Inferior parietal cortex (tissue), 1 donor: ENCODE measurements at regions not wholly inside any gene's neighbourhood (a gene's known extent, or its start where the extent isn't known, plus 50 kb on each side); places are given as distances from the start of the nearest gene placed in this dataset.
"Not testable (repeated sequence)": the region's sequence is repeated elsewhere in the genome, so short reads cannot be mapped to it uniquely, and the experiment has no call there.

Source experiments
- DNase-seq: peaks from one replicate; pipeline ENCODE4 v3.0.0-alpha.2; 2016; ENCODE audit errors: extremely low spot score

DNA sequence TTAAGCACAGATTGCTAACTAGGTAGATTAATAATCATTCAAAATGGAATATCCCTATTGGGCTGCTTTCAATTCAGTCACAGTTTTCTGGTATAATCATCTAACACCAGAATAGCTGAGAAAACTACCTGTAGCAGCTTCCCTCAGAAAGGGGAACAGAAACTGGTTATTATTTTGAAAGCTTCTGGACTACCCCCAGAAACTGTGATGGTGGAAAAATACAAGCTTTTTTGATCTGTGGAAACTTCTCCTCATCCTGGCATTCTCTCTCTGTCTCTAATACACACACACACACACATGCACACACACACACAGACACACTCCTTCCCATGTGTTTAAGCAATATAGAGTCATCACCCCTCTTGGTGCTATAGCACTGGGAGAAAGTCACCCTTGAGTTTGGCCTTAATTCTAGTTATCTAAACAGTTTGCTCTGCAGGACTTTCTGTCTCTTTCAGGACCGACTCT is 251.5 kb upstream of the LMO3 start:
- DNase-seq: no peak

DNA sequence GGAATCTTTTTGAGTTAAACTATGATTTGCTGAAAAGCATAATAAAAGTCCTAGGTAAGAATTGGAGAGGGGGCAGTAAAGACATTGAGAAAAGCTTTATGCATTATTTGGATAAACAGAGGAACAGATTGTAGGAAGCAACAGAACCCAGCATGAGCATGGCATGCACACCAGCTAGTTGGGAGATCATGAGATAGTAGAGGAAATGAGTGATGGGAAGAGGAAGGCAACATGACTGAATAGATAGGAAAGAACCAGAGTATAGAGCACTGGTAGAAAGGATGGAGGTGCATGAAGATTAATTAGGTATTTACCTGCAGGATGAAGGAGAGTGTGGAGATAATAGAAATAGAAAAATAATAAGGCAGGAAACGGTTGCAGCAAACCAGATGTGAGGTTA is 248.5 kb upstream of the LMO3 start:
- no peak for DNase-seq

DNA sequence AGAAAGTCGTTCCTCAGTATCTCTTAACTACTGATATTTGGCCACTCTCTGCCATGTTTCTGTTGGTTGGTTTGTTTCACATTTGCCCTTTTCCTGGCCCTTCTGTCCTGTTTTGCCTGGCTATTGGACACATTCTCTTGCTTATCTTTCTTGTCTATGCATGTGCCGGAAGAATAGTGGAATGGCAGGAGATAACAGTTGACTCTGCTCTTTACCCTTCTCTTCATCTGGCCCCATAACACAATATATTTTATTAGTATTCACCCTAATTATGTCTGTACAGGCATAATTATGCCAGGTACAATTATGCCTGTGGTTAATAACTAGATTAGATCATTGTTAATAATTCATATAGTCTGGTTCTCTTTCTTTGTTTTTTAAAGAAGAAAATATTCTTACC is 243.5 kb upstream of the LMO3 start:
- DNase-seq: no peak

DNA sequence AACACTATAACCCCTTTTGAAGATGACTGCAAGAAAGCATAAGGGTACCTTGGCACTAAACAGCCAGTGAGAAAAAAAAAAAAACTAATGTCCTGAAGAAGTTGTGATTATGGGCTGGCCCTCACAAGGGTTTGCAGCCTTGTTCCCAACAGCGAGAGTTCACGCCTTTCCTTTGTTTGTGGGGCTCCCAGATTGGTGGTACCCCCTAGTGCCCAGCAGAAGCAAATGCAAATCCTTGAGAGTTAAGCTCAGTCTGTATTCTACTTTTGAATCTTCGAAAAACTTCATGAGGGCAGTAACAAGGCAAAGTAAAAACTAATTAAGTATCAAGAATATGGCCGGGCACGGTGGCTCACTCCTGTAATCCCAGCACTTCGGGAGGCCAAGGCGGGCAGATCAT is 238.9 kb upstream of the LMO3 start:
- no peak for DNase-seq

DNA sequence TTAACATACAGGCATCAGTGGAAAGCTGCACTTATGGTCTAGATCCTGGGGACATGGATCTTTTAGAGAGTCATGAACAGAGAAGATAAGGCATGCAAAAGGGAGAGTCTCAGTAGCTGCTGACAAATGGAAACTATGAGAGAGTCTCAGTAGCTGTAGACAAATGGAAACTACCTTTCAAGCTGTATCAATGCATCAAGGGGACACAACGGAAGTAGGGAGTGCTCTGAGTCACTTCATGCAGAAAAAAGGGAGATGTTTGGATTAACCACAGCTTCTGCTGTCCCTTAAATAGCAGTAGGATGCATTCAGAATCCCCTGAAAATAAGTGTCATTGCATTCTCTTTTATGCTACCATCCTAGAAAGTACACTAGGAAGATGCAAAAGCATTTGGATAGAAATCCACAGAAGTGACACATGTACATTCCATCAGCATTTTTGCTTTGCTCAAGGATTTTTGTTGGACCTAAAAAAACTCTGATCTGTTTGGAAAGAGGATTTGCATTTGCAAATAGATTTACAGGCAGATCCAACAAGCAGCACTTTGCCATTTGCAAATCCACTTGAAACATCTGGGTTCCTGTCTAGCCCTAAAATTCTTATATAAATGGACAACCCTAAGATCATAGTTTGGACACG is 227.5 kb upstream of the LMO3 start:
- no peak for DNase-seq

DNA sequence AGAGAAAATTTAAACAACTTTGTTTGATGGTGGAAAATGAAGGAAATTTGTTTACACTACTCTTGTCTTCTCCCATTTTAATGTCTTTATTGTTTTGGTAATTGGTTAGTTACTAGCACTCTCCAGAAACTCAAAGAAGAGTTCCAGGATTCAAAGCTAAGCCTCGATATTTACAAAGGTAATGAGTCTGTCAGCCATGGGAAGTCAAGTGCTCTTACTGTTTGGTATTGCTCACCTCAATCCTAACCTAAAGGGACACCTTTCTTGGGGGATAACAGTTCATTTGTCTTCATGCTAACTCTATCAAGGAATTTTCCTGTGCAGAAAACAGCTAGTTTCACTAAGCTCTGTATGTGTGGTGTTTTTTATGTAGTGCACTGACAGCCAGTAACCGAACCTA is 222.9 kb upstream of the LMO3 start:
- no peak for DNase-seq

DNA sequence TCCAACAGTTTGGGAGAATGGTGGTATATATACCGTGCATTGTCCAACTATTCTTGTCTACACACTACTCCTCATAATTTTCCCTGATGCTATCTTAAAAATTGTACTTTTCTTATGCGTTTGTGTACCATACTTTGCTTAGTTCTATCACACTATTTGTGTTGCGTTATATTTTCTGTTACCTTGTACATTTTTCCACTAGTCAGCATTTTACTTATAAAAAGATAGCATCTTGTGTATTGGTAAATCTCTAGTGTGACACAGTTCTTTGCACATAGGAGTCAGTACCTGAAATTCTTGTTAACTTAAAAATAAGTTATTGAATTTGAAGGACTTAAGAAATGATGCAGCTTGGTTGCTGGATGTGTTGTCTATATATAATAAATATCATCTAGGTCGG is 201.8 kb upstream of the LMO3 start:
- no peak for DNase-seq

DNA sequence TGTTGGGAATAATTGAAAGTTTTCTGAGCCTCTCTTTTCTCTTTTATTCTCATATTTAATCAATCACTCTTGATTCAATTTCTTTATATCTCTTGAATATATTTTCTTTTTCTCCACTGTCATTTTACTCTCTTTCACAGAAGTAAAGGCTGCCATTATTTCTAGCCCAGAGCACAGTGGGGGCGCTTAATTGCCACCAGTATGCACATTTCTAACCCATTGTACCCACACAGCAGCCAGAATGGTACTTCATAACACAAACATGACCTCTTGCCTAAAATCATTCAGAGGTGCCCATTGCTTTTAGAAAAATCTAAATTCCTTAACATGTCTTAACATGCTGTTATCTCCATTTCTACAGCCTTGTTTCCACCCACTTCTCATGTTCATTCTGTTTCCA is 190.2 kb upstream of the LMO3 start:
- DNase-seq: no peak

DNA sequence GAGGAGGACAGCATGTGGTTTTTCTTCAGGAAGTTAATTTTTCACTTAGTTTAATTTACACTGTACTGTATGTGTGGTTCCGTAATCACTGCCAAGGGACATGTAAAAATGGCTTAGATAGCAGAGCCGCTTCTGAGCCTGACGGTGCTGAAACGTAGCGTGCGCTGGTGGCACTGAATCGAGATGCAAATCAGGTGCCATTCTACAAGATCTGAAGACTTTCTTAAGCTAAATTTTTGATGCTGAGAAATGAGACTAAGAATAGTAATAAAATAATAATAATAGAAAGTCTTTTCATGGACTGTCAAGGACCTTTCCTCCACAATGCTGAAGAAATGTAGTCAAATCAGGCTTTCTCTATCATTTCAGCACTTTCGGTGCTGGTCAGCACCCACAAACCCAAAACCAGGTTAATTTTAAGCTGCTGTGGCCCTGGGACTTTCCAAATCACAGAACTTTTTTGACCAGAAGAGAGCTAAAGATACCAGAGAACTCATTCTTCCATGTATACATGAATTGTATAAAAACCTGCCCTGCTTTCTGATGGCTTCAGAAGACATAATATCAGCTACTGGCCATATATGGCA is 183.3 kb upstream of the LMO3 start:
- DNase-seq: no peak

DNA sequence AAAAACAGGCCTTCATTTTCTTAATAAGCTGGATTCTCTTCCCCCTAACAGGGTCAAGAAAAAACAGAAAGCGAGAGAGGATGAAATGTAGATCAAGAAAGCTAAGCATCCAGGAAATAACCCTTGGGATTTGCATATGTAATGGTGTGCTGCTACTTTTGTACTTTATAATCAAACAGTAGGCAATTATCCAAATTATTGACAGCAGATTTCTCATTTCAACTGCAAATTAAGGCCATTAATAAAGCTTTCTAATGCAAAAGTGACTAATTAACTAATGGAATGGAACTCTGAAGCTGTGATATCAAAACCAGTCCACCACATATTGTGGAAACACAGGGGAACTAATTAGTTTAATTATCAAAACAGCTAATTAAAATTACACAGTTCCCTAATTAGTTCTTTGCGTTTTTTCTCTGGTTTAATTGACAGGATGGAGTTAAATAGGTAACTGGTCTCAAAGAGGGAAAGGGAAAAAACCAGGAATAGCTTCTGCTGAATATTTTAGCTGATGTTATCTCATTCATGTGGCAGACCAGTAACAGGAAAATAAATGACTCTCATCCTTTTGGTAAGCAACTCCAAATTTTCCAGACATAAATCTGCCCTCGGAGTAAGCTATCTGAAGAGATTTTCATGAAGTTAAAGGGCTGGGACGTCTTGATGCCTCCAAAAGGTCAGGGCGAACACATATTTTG is 182.7 kb upstream of the LMO3 start:
- no peak for DNase-seq

DNA sequence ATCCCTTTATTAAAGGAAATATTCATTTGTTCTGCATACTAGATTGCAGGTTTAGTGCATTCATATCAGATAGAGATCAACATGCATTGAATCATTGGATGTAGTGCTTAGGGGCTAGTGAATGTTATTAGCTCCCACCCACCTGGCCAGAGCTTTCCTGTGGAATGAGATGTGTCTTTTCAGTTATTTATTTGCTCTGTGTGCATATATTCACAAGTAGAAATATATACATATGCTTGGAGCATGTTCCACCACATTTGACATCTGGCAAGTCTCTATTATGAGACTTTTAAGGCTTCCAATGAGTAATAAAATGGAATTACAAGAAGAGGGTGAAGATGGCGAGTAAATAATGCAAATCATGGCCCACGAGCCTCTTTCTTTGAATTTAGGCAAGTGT is 180.0 kb upstream of the LMO3 start:
- no peak for DNase-seq

DNA sequence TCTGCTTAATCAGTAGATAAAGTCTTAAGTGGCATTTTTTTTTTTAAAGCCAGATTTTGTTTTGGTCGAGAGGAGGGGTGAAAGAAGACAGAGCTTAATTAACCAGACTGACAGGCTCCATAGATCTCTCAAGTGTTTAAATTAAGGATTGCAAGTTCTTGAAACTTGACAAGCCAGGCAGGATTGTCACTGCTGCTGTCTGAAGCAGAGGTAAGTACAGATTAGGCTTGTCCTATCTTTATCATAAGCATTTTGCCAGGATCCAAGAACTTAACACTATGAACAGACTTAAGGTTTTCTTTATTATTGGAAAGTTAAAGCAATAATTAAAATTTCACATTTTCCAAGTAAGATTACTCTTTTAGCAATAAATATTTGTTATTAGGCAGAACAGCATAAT is 179.6 kb upstream of the LMO3 start:
- DNase-seq: no peak

DNA sequence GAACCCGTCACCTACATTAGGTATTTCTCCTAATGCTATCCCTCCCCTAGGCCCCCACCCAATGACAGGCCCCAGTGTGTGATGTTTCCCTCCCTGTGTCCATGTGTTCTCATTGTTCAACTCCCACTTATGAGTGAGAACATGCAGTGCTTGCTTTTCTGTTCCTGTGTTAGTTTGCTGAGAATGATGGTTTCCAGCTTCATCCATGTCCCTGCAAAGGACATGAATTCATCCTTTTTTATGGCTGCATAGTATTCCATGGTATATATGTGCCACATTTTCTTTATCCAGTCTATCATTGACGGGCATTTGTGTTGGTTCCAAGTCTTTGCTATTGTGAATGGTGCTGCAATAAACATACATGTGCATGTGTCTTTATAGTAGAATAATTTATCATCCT is 163.2 kb upstream of the LMO3 start:
- DNase-seq: not testable (repeated sequence)

DNA sequence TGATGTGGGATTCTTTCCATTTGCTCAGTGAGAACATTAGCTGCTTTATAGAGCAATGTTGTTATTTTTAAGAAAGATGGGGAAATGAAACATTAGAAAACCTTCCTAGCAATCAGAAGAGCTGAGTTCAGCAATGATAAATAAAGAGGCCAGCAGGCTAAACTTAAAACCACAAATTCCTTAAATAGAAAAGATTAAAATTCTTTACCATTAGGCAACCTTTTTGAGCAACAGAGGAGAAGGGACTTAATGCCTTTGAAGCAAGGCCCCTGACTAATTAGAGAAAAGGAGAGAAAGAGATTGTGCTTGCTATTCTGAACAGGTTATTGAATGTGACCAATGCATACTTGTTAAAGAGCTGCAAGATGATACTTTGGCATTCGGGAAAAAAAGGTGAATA is 160.8 kb upstream of the LMO3 start:
- no peak for DNase-seq

DNA sequence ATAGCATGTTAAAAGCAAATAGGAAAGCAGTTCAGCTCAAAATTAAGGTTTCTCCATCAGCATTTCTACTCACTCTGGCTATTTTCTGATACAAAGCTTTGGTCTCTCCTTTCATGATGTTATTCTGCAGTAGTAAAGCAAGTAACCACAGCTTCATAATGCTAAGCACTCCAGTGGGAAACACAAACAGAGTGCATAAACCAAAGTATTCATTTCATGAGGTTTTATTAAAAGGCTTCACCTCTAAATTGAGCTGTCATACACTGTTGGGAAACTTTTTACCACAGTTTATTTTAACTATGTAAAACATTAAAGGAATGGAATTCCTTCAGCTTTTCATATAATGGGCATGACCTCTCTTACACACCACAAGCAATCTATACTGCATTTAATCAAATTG is 157.9 kb upstream of the LMO3 start:
- no peak for DNase-seq

DNA sequence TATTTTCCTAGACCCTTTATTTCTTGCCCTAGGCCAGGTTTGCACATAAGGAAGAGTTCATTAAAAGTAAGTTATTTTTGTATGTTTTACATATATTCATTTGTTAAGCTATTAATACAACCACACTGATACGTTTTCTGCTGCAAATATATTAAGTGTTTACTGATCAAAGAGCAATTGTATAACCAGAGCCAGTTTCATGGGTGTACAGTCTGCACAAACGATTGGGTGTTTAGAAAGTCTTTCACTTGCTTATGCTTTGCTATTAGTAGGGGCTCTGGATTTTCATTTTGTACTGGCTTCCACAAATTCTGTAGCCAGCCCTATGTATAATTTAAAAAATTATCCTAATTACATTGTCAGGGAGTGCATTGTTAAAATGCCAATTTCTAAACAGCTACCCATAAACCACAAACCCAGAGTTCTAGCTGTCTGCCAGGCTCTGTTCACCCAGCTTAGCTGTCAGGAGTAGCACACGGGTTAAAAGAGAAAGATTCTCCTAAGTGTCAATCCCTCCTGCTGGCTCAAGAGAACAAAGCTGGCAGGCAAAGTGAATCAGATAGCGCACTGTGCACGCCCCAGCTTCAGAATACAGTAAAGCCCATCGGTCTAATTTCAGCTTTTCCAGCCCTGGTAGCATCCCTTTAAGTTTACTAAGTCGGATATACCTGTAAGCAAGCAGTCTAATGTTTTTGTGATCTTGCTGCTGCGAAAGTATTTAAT is 151.0 kb upstream of the LMO3 start:
- no peak for DNase-seq

DNA sequence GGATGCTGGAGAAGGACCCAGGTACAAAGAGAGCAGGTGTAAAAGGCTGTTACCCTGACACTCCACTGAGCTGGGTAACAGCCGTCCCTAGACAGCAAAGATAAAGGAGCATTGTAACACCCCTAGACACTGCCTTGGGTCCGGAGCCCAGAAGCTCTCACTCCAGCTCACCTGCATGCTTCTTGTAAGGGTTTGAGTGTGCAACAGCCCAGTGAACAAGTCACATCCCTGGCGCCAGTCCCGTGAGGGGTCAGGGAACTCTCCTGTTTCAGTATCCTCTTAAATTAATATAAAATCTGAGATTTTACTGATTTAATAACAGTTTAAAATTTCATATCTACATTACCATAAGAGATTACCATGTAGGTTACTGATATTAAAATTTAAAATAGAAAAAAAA is 124.8 kb upstream of the LMO3 start:
- DNase-seq: no peak

DNA sequence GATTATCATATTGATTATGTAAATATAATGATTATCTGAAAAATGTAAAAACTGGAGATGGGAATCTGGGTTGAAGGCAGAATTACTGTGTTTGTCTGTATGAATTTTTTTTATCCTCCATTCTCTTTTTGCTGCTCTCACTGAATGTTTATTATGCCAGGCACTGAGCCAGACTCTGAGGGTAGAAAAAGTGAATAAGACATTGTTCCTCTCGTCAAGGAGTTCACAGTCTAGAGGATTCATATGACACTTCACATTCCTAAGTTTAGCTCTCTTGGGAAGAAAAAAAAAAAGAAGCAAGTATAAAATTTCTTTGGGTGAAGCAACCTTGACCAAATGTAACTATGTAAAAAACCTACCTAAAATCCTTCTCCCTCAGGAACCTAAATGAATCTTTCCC is 120.9 kb upstream of the LMO3 start:
- peak; percentile 25 for DNase-seq

DNA sequence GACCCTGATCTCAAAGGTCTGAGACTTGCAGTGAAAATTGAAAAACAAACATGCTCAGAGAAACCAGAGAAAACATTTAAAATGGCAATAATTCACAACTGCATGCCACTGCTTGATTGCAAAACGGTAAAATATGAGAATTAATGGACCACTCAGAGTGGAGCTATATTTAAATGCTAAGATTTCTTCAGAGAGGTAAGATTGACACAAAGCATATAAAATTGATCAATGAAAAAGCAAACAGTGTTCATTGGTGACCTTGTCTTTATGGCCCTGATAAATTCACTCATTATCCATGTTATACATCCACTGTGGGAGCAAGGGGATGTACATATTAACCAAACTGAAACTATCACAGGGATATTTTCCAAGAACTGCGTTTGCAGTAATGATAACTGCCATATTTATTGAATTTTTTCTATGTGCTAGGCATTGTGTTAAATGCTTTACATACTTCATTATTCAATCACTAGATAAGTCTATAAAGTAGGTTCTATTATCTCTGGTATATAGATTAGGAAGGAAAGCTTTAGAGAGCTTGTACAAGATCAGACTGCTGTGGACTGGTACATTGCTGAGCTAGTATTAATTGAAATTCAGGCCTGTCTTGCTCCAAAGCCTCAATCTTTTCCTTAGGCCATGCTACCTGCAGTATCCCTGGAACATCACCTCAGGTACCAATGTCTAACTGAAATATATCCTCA is 113.9 kb upstream of the LMO3 start:
- no peak for DNase-seq

DNA sequence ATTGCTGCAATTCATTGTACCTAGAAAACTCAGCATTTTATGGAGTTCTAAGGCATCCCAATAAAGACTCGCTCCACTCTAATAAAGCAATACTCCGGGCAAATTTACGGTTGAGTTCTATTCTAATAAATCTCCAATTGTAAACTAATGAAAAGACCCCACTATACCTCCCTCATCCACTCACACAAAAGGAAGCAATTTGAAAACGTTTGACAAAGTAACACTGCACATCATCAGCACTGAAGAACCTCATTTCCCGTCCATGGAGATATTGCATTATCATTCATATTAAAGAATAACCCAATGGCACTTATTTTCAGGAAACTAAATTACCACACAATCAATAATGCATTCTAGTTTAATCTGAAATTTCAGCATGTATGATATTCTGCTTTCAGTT is 111.0 kb upstream of the LMO3 start:
- DNase-seq: no peak

DNA sequence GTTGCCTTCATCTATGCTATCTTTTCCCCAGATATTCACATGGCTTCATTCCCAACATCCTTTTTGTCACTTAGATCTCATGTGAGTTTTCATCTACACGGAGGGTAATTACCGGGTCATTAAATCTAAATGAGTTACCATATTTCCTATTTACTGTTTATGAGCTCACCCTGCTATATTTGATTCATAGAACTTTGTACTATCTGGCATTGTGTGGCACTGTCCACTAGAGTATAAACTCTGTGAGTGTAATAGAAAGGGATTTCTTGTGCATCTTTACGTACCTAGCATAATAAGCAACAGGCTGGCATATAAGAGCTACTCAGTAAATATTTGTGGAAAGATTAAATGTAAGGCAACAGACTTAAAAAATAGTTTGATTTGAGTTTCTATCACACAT is 86.1 kb upstream of the LMO3 start:
- no peak for DNase-seq

DNA sequence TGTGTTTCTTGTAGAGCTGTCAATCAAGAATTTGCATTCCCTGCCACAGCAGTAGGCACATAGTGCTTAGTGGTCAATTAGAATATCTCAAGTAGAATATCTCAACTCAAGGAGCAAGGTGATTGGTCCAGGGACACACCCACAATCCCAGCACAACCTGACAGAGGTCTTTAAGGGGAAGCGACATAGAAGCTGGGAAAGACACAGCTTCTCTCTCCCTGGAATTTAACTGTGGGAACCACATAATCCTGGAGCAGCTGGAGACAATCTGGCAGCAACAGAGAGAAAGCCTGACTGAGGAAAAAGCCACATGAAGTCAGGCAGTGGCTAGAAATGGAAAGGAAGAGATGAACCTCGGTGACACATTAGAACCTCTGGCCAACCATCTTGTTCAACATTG is 85.7 kb upstream of the LMO3 start:
- no peak for DNase-seq
